Keratinocyte (primary cell): ENCODE measurements at regions not wholly inside any gene's neighbourhood (a gene's known extent, or its start where the extent isn't known, plus 50 kb on each side); places are given as distances from the start of the nearest gene placed in this dataset.

ENCODE experiments used
- DNase-seq: peaks from one replicate; pipeline ENCODE4 v3.0.0-alpha.2; 2011; ENCODE audit warnings: low read depth, missing footprints, low spot score
- FAIRE-seq: peaks from 2 replicates; lab custom pipeline; 2011; peaks lifted over from hg19 to GRCh38; lab: Jason Lieb, UNC
- H2AFZ ChIP-seq: 2 replicates; pipeline ENCODE4 v1.6.0; 2012; ENCODE audit warnings: low read length, control low read depth, inconsistent platforms; ENCODE audit not compliant: control insufficient read depth
- H3K27ac ChIP-seq: 2 replicates; pipeline ENCODE4 v1.5.1; 2011; ENCODE audit warnings: low read length; ENCODE audit not compliant: control insufficient read depth, insufficient read depth
- H3K27me3 ChIP-seq: 3 replicates; pipeline ENCODE4 v1.6.0; 2011; ENCODE audit warnings: low read length; ENCODE audit not compliant: control insufficient read depth, insufficient read depth; ENCODE audit errors: extremely low read depth
- H3K36me3 ChIP-seq, 2 experiments: 2 replicates in 1 of 2; 3 replicates in 1 of 2; pipeline ENCODE4 v1.5.1; 2011; ENCODE audit warnings: low read length in 2 of 2, mild to moderate bottlenecking in 1 of 2; ENCODE audit not compliant: control insufficient read depth in 2 of 2, insufficient read depth in 2 of 2; ENCODE audit errors: extremely low read depth in 1 of 2
- H3K4me1 ChIP-seq: 3 replicates; pipeline ENCODE4 v1.5.1; 2011; ENCODE audit warnings: low read length; ENCODE audit not compliant: control insufficient read depth, insufficient read depth; ENCODE audit errors: extremely low read depth
- H3K4me2 ChIP-seq: 3 replicates; pipeline ENCODE4 v1.6.0; 2011; ENCODE audit warnings: low read depth, low read length; ENCODE audit not compliant: control insufficient read depth, insufficient read depth; ENCODE audit errors: extremely low read depth
- H3K4me3 ChIP-seq, 3 experiments: fragments of 200-600 bp in 1 of 3; sonication (generic) in 1 of 3; 2 replicates in 2 of 3; 3 replicates in 1 of 3; pipeline ENCODE4 v1.5.1; 2011 to 2016; ENCODE audit warnings: low read length in 3 of 3, mild to moderate bottlenecking in 3 of 3, control low read depth in 2 of 3, inconsistent platforms in 1 of 3, low read depth in 1 of 3, mixed read lengths in 1 of 3, mixed run types in 1 of 3, moderate library complexity in 1 of 3; ENCODE audit not compliant: control insufficient read depth in 2 of 3, insufficient read depth in 2 of 3; ENCODE audit errors: extremely low read depth in 1 of 3
- H3K79me2 ChIP-seq: 2 replicates; pipeline ENCODE4 v1.6.0; 2012; ENCODE audit warnings: low read length; ENCODE audit not compliant: control insufficient read depth, insufficient read depth
- H3K9ac ChIP-seq: 3 replicates; pipeline ENCODE4 v1.6.0; 2011; ENCODE audit warnings: low read length; ENCODE audit not compliant: control insufficient read depth, insufficient read depth; ENCODE audit errors: extremely low read depth
- H3K9me1 ChIP-seq: 3 replicates; pipeline ENCODE4 v1.6.0; 2011; ENCODE audit warnings: low read length; ENCODE audit not compliant: control insufficient read depth, insufficient read depth; ENCODE audit errors: extremely low read depth
- H3K9me3 ChIP-seq: 2 replicates; pipeline ENCODE4 v1.5.1; 2012; ENCODE audit warnings: low read depth, low read length; ENCODE audit not compliant: control insufficient read depth
- H4K20me1 ChIP-seq: 3 replicates; pipeline ENCODE4 v1.6.0; 2011; ENCODE audit warnings: low read length; ENCODE audit not compliant: control insufficient read depth, insufficient read depth; ENCODE audit errors: extremely low read depth
- EZH2 ChIP-seq: IDR thresholded peaks from one replicate; pipeline ENCODE4 v1.6.1; 2012; ENCODE audit warnings: inconsistent platforms, mild to moderate bottlenecking, low read length, moderate library complexity
- dilution Hi-C: fragments of 300-500 bp; cut with MboI; formaldehyde crosslinking; loops from one replicate; pipeline ENCODE4 v1.7.0; 2020; ENCODE audit warnings: low sequenced_read_pairs; ENCODE audit not compliant: extremely low pct_ligation_motif_present
- TF ChIP-seq, protein P1 (sequence below), 3 experiments: IDR thresholded peaks in 1 of 3; conservative IDR thresholded peaks in 1 of 3; optimal IDR thresholded peaks in 1 of 3; 2 replicates in 2 of 3; 3 replicates in 1 of 3; pipeline versions ENCODE3 to v1.5.1; 2011; ENCODE audit warnings: low read length in 3 of 3, mild to moderate bottlenecking in 3 of 3, moderate library complexity in 2 of 3, control low read depth in 1 of 3, inconsistent platforms in 1 of 3; ENCODE audit not compliant: insufficient read depth in 2 of 3; ENCODE audit errors: extremely low read depth in 1 of 3

DNA sequence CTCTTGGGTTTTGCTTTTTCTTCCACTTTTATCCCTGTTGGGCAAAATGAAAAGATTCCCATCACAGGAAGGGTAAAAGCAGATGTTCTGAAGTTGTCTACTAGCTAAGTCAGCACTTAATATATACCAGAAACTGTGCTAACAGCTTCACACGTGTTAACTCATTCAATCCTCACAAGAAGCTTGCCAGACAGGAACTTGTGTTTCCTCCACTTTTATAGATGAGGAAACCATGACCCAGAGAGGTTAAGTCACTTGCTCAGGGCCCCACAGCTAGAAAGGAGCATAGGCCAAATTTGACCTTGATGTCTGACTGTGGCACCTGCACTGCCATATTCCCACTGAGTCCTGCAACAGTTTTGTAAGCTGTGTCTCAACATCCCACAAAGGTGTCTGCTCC is 76.8 kb upstream of the EPC2 start:
- H3K79me2 ChIP-seq: no peaks in the 10 kb centered on the region
- TF ChIP-seq, protein P1, sequence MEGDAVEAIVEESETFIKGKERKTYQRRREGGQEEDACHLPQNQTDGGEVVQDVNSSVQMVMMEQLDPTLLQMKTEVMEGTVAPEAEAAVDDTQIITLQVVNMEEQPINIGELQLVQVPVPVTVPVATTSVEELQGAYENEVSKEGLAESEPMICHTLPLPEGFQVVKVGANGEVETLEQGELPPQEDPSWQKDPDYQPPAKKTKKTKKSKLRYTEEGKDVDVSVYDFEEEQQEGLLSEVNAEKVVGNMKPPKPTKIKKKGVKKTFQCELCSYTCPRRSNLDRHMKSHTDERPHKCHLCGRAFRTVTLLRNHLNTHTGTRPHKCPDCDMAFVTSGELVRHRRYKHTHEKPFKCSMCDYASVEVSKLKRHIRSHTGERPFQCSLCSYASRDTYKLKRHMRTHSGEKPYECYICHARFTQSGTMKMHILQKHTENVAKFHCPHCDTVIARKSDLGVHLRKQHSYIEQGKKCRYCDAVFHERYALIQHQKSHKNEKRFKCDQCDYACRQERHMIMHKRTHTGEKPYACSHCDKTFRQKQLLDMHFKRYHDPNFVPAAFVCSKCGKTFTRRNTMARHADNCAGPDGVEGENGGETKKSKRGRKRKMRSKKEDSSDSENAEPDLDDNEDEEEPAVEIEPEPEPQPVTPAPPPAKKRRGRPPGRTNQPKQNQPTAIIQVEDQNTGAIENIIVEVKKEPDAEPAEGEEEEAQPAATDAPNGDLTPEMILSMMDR (optimal IDR thresholded peaks at IDR 0.05 in 1 of 3, IDR thresholded peaks at IDR 0.05 in 1 of 3, conservative IDR thresholded peaks at IDR 0.05 in 1 of 3; ENCODE audit: extremely low read depth in 1 of 3, insufficient read depth in 2 of 3, low read length in 3 of 3): no peak
- no peak for TF ChIP-seq EZH2
- DNase-seq (no peak), FAIRE-seq (no peak)
- H3K27me3 ChIP-seq: no peaks in the 10 kb centered on the region
- H3K27ac ChIP-seq: no peak overlapping the region
- no peaks in the 10 kb centered on the region for H3K36me3 ChIP-seq
- no peaks in the 10 kb centered on the region for H4K20me1 ChIP-seq
- no peak overlapping the region for H3K9ac ChIP-seq
- no peaks in the 10 kb centered on the region for H3K9me1 ChIP-seq
- H3K9me3 ChIP-seq: no peaks in the 10 kb centered on the region
- H2AFZ ChIP-seq: no peak overlapping the region
- H3K4me2 ChIP-seq: no peak overlapping the region
- dilution Hi-C loops: no loop called here
- H3K4me1 ChIP-seq: no peaks in the 10 kb centered on the region
- H3K4me3 ChIP-seq: no peak overlapping the region

DNA sequence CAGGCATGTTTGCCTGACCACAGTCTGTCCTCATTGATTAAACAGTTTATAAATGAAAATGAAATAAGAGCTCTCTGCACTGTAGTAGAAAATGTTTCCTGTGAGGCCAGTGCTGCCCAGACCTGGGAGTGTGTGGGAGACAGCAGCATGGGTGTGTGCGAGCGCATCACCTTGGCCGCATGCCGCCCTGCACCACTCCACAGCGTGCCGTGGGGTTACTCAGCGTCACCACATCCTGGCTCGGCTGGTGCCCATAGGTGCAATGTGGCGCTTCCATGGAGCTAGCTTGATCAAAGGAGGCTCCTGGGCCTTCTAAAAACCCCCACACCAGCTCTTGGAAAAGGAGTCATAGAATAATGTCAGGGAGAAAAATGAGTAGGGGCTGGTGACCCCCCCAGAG is 76.0 kb upstream of the EPC2 start:
- TF ChIP-seq EZH2: no peak
- TF ChIP-seq, protein P1 (optimal IDR thresholded peaks at IDR 0.05 in 1 of 3, IDR thresholded peaks at IDR 0.05 in 1 of 3, conservative IDR thresholded peaks at IDR 0.05 in 1 of 3; ENCODE audit: extremely low read depth in 1 of 3, insufficient read depth in 2 of 3, low read length in 3 of 3): no peak
- Histone ChIP-seq H3K27ac (no peak overlapping the region), H3K27me3 (no peaks in the 10 kb centered on the region), H3K36me3 (no peaks in the 10 kb centered on the region), H3K4me2 (no peak overlapping the region), H3K9ac (no peak overlapping the region), H3K4me3 (no peak overlapping the region), H4K20me1 (no peaks in the 10 kb centered on the region), H3K79me2 (no peaks in the 10 kb centered on the region), H2AFZ (no peak overlapping the region), H3K4me1 (no peaks in the 10 kb centered on the region), H3K9me1 (no peaks in the 10 kb centered on the region), H3K9me3 (no peaks in the 10 kb centered on the region)
- FAIRE-seq: no peak
- DNase-seq: no peak
- dilution Hi-C loops: no loop called here
